DMS53 (cell line): ENCODE measurements at regions not wholly inside any gene's neighbourhood (a gene's known extent, or its start where the extent isn't known, plus 50 kb on each side); places are given as distances from the start of the nearest gene placed in this dataset.

Experiments used
- DNase-seq: peaks from one replicate; lab custom pipeline; 2025; lab: John Stamatoyannopoulos, UW

GRCh38 chr2:74760875-74761630 is 72.9 kb upstream of the HK2 start:
- no peak for DNase-seq

- DNase-seq, result peak; percentile 74
Observed at GRCh38 chr2:74762789-74763188, 71.1 kb upstream of the HK2 start.

- DNase-seq, result peak; percentile 45
Observed at GRCh38 chr2:74763962-74764428, 69.9 kb upstream of the HK2 start.

GRCh38 chr2:74764429-74765272 is 69.3 kb upstream of the HK2 start:
- peak; percentile 94 for DNase-seq

GRCh38 chr2:74766780-74767179 is 67.1 kb upstream of the HK2 start:
- DNase-seq, result no peak

- no peak for DNase-seq
Observed at GRCh38 chr2:74767618-74768017, 66.3 kb upstream of the HK2 start.

GRCh38 chr2:74768401-74768914 is 65.5 kb upstream of the HK2 start:
- DNase-seq, result no peak

GRCh38 chr2:74772046-74772445 is 61.9 kb upstream of the HK2 start:
- no peak for DNase-seq

GRCh38 chr2:74777161-74777900 is 56.6 kb upstream of the HK2 start:
- peak; percentile 64 for DNase-seq

GRCh38 chr2:74778381-74779264 is 55.3 kb upstream of the HK2 start:
- peak; percentile 99 for DNase-seq

GRCh38 chr2:74779265-74779558 is 54.7 kb upstream of the HK2 start:
- no peak for DNase-seq

GRCh38 chr2:74779587-74780135 is 54.3 kb upstream of the HK2 start:
- DNase-seq, result peak; percentile 69
